ENCODE measurements at regions not wholly inside any gene's neighbourhood (a gene's known extent, or its start where the extent isn't known, plus 50 kb on each side); places are given as distances from the start of the nearest gene placed in this dataset.

DNA sequence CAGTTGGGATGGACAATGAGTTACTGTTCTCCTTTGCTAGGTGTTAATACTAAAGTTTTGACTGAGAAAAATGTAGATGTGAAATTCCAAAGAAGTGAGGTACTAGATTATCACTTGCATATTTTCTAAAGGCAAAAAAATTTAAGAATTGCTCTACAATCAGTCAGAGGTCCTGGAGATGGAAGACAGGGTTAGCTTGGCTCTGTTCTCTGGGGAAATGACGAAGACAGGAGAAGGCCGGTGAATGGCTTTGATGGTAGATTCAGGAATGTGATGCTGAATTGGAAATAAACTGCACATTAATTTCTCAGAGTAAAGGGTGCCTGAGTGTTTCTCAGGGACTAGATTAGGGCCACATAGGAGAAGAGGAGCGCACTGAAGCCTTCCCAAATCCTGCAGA, 214.0 kb upstream of the LEF1 start:
- TF ChIP-seq PRDM4 (tag by site-specific recombination; IDR thresholded peaks at IDR 0.05) (no peak), SP7 (tag by site-specific recombination; IDR thresholded peaks at IDR 0.05) (no peak), CTCF (tag by site-specific recombination; IDR thresholded peaks at IDR 0.05) (no peak), ZNF785 (tag by site-specific recombination; IDR thresholded peaks at IDR 0.05) (no peak), HOXD13 (CRISPR knock-in tag; IDR thresholded peaks at IDR 0.05; ENCODE audit: borderline replicate concordance) (no peak), ZNF335 (tag by site-specific recombination; conservative IDR thresholded peaks at IDR 0.05) (no peak), ZNF132 (tag by site-specific recombination; IDR thresholded peaks at IDR 0.05; ENCODE audit: borderline replicate concordance) (no peak)
